Transverse colon (tissue), 4 donors: ENCODE measurements at regions not wholly inside any gene's neighbourhood (a gene's known extent, or its start where the extent isn't known, plus 50 kb on each side); places are given as distances from the start of the nearest gene placed in this dataset.

Experiments used
- EP300 ChIP-seq: sonication (generic); formaldehyde crosslinking; IDR thresholded peaks from one replicate; pipeline ENCODE4 v1.6.1; 2017; ENCODE audit warnings: antibody characterized with exemption, low read depth
- POLR2A ChIP-seq: fragments of 450-650 bp; IDR thresholded peaks from one replicate; pipeline ENCODE4 v1.6.1; 2016; ENCODE audit warnings: antibody characterized with exemption, mild to moderate bottlenecking, moderate library complexity
- POLR2AphosphoS5 ChIP-seq, 3 donors: sonication (generic); formaldehyde crosslinking; IDR thresholded peaks; one replicate each; pipeline ENCODE4 v1.6.1; 2016; ENCODE audit warnings: antibody characterized with exemption in 3 of 3
- TF ChIP-seq, protein P1 (sequence below), 5 experiments: fragments of 200-600 bp in 3 of 5; fragments of 450-650 bp in 2 of 5; sonication (generic) in 3 of 5; IDR thresholded peaks; 1 replicate in 2 of 5; 2 replicates in 3 of 5; pipeline ENCODE4 v1.5.1; 2016 to 2017; ENCODE audit warnings: antibody characterized with exemption in 5 of 5, inconsistent platforms in 3 of 5, mild to moderate bottlenecking in 2 of 5, moderate library complexity in 1 of 5

GRCh38 chr1:244960904-244961303, 96.6 kb upstream of the HNRNPU start:
- TF ChIP-seq, protein P1, sequence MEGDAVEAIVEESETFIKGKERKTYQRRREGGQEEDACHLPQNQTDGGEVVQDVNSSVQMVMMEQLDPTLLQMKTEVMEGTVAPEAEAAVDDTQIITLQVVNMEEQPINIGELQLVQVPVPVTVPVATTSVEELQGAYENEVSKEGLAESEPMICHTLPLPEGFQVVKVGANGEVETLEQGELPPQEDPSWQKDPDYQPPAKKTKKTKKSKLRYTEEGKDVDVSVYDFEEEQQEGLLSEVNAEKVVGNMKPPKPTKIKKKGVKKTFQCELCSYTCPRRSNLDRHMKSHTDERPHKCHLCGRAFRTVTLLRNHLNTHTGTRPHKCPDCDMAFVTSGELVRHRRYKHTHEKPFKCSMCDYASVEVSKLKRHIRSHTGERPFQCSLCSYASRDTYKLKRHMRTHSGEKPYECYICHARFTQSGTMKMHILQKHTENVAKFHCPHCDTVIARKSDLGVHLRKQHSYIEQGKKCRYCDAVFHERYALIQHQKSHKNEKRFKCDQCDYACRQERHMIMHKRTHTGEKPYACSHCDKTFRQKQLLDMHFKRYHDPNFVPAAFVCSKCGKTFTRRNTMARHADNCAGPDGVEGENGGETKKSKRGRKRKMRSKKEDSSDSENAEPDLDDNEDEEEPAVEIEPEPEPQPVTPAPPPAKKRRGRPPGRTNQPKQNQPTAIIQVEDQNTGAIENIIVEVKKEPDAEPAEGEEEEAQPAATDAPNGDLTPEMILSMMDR (IDR thresholded peaks at IDR 0.05), result no peak
- TF ChIP-seq EP300 (no peak), POLR2AphosphoS5 (IDR thresholded peaks at IDR 0.05) (no peak), POLR2A (no peak)
